Heart right ventricle (tissue), 16 donors: ENCODE measurements at regions not wholly inside any gene's neighbourhood (a gene's known extent, or its start where the extent isn't known, plus 50 kb on each side); places are given as distances from the start of the nearest gene placed in this dataset.

Source experiments
- ATAC-seq, 8 donors: fragments of 200-7000 bp; cut with Tn5 transposase; one replicate each; pipeline ENCODE4 v1.9.1; 2020; ENCODE audit warnings: mild to moderate bottlenecking in 8 of 8, moderate library complexity in 8 of 8, moderate number of reproducible peaks in 1 of 8
- DNase-seq, 2 donors: peaks; one replicate each; pipeline ENCODE4 v3.0.0-alpha.2; 2020
- H3K27ac ChIP-seq, 10 donors: fragments of 200-600 bp; sonication (generic) in 2 of 10; one replicate each; pipeline versions ENCODE4 v1.5.0 to v1.8.0; 2020 to 2022; ENCODE audit warnings: mild to moderate bottlenecking in 3 of 10
- H3K27me3 ChIP-seq, 7 donors: fragments of 200-600 bp; one replicate each; pipeline ENCODE4 v1.8.0; 2021 to 2022; ENCODE audit warnings: mild to moderate bottlenecking in 2 of 7
- H3K36me3 ChIP-seq, 9 donors: fragments of 200-600 bp; sonication (generic) in 1 of 9; one replicate each; pipeline versions ENCODE4 v1.5.0 to v1.8.0; 2020 to 2022; ENCODE audit warnings: mild to moderate bottlenecking in 2 of 9
- H3K4me1 ChIP-seq, 9 donors: fragments of 200-600 bp; sonication (generic) in 1 of 9; one replicate each; pipeline versions ENCODE4 v1.5.0 to v1.8.0; 2020 to 2022; ENCODE audit warnings: mild to moderate bottlenecking in 4 of 9
- H3K4me3 ChIP-seq, 10 donors: fragments of 200-600 bp; sonication (generic) in 2 of 10; one replicate each; pipeline versions ENCODE4 v1.5.0 to v1.8.0; 2020 to 2022; ENCODE audit warnings: mild to moderate bottlenecking in 7 of 10, moderate library complexity in 2 of 10
- H3K9me3 ChIP-seq, 11 donors: fragments of 200-600 bp in 10 of 11; sonication (generic) in 2 of 11; one replicate each; pipeline versions ENCODE4 v1.5.0 to v1.8.0; 2013 to 2022; ENCODE audit warnings: mild to moderate bottlenecking in 2 of 11, control low read depth in 1 of 11, moderate library complexity in 1 of 11
- CTCF ChIP-seq, 9 donors: fragments of 200-600 bp; sonication (generic) in 2 of 9; IDR thresholded peaks; one replicate each; pipeline versions ENCODE4 v1.5.0 to v1.8.0; 2021 to 2022; ENCODE audit warnings: antibody characterized with exemption in 9 of 9, mild to moderate bottlenecking in 5 of 9, moderate library complexity in 1 of 9
- WGBS, 2 donors: extraction: QIAGEN DNeasy Blood & Tissue Kit; methylation state at CpG; one replicate each; pipeline ENCODE4 v1.1.7; 2013; ENCODE audit warnings: inconsistent platforms in 1 of 2; 5-methylcytosine and 5-hydroxymethylcytosine counted together
- intact Hi-C, 10 donors: fragments of 100-400 bp; cut with DNase I; formaldehyde crosslinking; loops; one replicate each; pipeline versions ENCODE4 v1.11.1 to v1.14.2; 2022
- donor health status: Arrhythmogenic right ventricular cardiomyopathy.
- donor health status: ischemic (EF 13 %, LVEDD 7.1; RV severe dilation, severe dysfunction).
- donor health status: healthy with polysubstance abuse.
- donor health status: DM: no; HTN: yes; CAD: no.
- donor health status: DM: no; HTN: no; CAD: no.
- donor health status: ischemic (EF 25% LVEDD 6.9; RV normal size, moderate dysfunction).
- donor health status: ischemic (EF 25% LVEDD 5.7; RV mildly dilated, moderate dysfunction).
- donor health status: healthy.
- donor health status: DM: yes; HTN: yes; CAD: no.
- donor health status: Ischemic cardiomyopathy.
- donor health status: ischemic (EF 35%, LVEDD 5.7; RV mildly dilated, moderate dysfunction).
- donor health status: nonischemic (EF 11% LVEDD 7.7; RV severe dilation, severe dysfunction).
- donor health status: DM: yes; HTN: yes; CAD: no.
- donor health status: PGD.
- donor health status: ischemic (EF 29% LVEDD 5.4; RV normal size, mild dysfunction).
- donor health status: nonischemic (EF 23%, LVEDD 6.1; RV moderate dilation, normal function).

- Histone ChIP-seq H3K27me3 (peaks cover 0 to 7% (median 0%) of the 10 kb centered on the region in 7 donors), H3K4me1 (peaks cover 0 to 22% (median 10%) of the 10 kb centered on the region in 9 donors), H3K36me3 (no peaks in the 10 kb centered on the region), H3K9me3 (no peaks in the 10 kb centered on the region), H3K27ac (no peak overlapping the region), H3K4me3 (no peak overlapping the region)
- TF ChIP-seq CTCF (IDR thresholded peaks at IDR 0.05), result no peak
- ATAC-seq, result no peak
- intact Hi-C loops, result no loop called here
- DNase-seq, result no peak
- 82 to 83% methylated on average over 8 of the region's 8 CpGs for WGBS, 2 donors
Observed at GRCh38 chr9:129263836-129264235, 85.8 kb upstream of the IER5L start.

GRCh38 chr9:129262261-129262660 is 84.2 kb upstream of the IER5L start:
- WGBS, 2 donors, result 69 to 81% methylated on average over 8 to 9 of the region's 9 CpGs
- Histone ChIP-seq H3K27me3 (peaks cover 0 to 19% (median 0%) of the 10 kb centered on the region in 7 donors), H3K36me3 (no peaks in the 10 kb centered on the region), H3K9me3 (no peaks in the 10 kb centered on the region), H3K4me3 (peak overlapping the region in 7 of 10 donors; percentile 7 to 43 (median 37)), H3K27ac (peak overlapping the region; percentile 14 to 91 (median 80)), H3K4me1 (peaks cover 0 to 35% (median 22%) of the 10 kb centered on the region in 9 donors)
- no peak for TF ChIP-seq CTCF (IDR thresholded peaks at IDR 0.05)
- ATAC-seq, result peak in 5 of 8 donors; percentile 20 to 51 (median 49)
- DNase-seq, result no peak
- intact Hi-C loops, result no loop called here

- no peak overlapping the region for H3K27ac ChIP-seq
- no peaks in the 10 kb centered on the region for H3K36me3 ChIP-seq
- peaks cover 0 to 42% (median 25%) of the 10 kb centered on the region in 9 donors for H3K4me1 ChIP-seq
- H3K4me3 ChIP-seq, result no peak overlapping the region
- H3K27me3 ChIP-seq, result peaks cover 0 to 19% (median 0%) of the 10 kb centered on the region in 7 donors
- TF ChIP-seq CTCF (IDR thresholded peaks at IDR 0.05), result no peak
- WGBS, 2 donors, result 74 to 78% methylated on average over 7 of the region's 7 CpGs
- DNase-seq (no peak), ATAC-seq (no peak)
- no peaks in the 10 kb centered on the region for H3K9me3 ChIP-seq
- intact Hi-C loops, result loop anchor here in 6 of 10 donors (5.0 to 10.0 kb wide), 7 partner anchors 58 to 345 kb away; partner anchors contain the start of gene IER5L (in 4 of the 6)
Observed at GRCh38 chr9:129259375-129259774, 81.3 kb upstream of the IER5L start.

GRCh38 chr9:129258823-129259301 is 80.8 kb upstream of the IER5L start:
- peaks cover 0 to 19% (median 0%) of the 10 kb centered on the region in 7 donors for H3K27me3 ChIP-seq
- H3K36me3 ChIP-seq, result no peaks in the 10 kb centered on the region
- ATAC-seq, result no peak
- WGBS, 2 donors, result 23 to 32% methylated on average over 18 of the region's 18 CpGs
- no peak for TF ChIP-seq CTCF (IDR thresholded peaks at IDR 0.05)
- no peak overlapping the region for H3K27ac ChIP-seq
- peak overlapping the region in 8 of 10 donors; percentile 5 to 46 (median 34) for H3K4me3 ChIP-seq
- no peaks in the 10 kb centered on the region for H3K9me3 ChIP-seq
- intact Hi-C loops, result loop anchor here in 6 of 10 donors (5.0 to 10.0 kb wide), 7 partner anchors 58 to 346 kb away; partner anchors contain the start of gene IER5L (in 4 of the 6)
- DNase-seq, result no peak
- peaks cover 0 to 47% (median 30%) of the 10 kb centered on the region in 9 donors for H3K4me1 ChIP-seq
